Right cardiac atrium (tissue), 5 donors: ENCODE measurements at regions not wholly inside any gene's neighbourhood (a gene's known extent, or its start where the extent isn't known, plus 50 kb on each side); places are given as distances from the start of the nearest gene placed in this dataset.

Source experiments
- ATAC-seq, 2 donors: fragments of 200-7000 bp; cut with Tn5 transposase; one replicate each; pipeline versions ENCODE4 v1.8.0 to v1.9.1; 2020; ENCODE audit warnings: moderate library complexity in 2 of 2, mild to moderate bottlenecking in 1 of 2
- DNase-seq, 3 donors: peaks; one replicate each; pipeline ENCODE4 v3.0.0-alpha.2; 2020
- H3K27ac ChIP-seq: one replicate; pipeline ENCODE4 v1.5.1; 2013; ENCODE audit warnings: mild to moderate bottlenecking, low read length, control low read depth, moderate library complexity
- H3K27me3 ChIP-seq: one replicate; pipeline ENCODE4 v1.6.1; 2013; ENCODE audit not compliant: control insufficient read depth, insufficient read depth
- H3K4me1 ChIP-seq: one replicate; pipeline ENCODE4 v1.6.1; 2013; ENCODE audit warnings: low read length; ENCODE audit not compliant: control insufficient read depth, insufficient read depth
- H3K4me3 ChIP-seq: one replicate; pipeline ENCODE4 v1.5.1; 2013; ENCODE audit warnings: low read length, control low read depth
- H3K9me3 ChIP-seq: one replicate; pipeline ENCODE4 v1.6.1; 2013; ENCODE audit warnings: low read length; ENCODE audit not compliant: control insufficient read depth
- WGBS: extraction: QIAGEN DNeasy Blood & Tissue Kit; methylation state at CpG from one replicate; pipeline ENCODE4 v1.1.7; 2013; 5-methylcytosine and 5-hydroxymethylcytosine counted together
- intact Hi-C, 4 donors: fragments of 100-400 bp; cut with DNase I; formaldehyde crosslinking; loops; one replicate each; pipeline versions ENCODE4 v1.11.0 to v1.14.0; 2022 to 2023
- donor health status: healthy with polysubstance abuse.
- donor health status: DM: no; HTN: yes; CAD: no.
- donor health status: DM: no; HTN: no; CAD: no.
- donor health status: DM: no; HTN: yes; CAD: no; lungs with severe emphysema.
- donor health status: DM: yes; HTN: yes; CAD: no.

DNA sequence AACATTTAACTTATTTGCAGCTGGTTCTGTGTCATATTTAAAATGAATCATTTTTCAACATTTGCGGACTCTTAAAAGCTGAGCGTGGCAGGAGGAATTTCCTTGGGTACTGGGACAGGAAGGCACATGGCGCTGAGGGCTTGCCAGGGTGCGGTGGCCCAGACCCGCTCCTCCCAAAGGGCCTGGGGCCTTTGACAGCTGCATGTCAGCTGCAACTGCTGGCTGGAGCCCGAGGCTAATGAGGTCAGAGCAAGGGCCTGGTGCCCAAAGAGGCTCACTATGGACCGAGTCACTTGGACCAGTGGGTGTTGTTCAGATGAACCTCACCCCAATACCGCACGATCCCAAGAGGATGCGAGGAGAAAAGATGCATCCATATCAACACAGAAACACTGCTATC lies 326.9 kb downstream of the CTTN start:
- WGBS = 75% methylated on average over 10 of the region's 10 CpGs
- intact Hi-C loops = no loop called here
- Histone ChIP-seq H3K4me3 (no peak overlapping the region), H3K27me3 (no peaks in the 10 kb centered on the region), H3K9me3 (no peaks in the 10 kb centered on the region), H3K27ac (no peak overlapping the region), H3K4me1 (no peaks in the 10 kb centered on the region)
- DNase-seq (no peak), ATAC-seq (no peak)

DNA sequence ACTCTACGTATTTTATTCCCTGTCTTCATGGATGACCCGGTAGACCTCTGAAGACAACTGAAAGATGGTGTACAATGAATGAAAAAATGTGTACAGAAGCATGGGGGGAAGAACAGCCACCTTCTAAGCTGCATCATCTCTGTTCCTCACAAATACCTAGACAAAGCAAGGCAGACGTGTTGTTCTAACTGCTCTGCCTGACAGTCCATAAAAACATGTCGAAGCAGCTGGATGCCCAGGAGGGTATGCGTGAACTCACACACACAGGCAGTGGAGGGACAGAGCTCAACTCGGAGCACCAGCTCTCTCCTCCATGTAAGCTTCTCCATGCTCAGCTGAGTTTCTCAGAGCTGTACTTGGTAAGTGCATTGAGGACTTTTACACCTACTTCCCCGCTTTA lies 327.4 kb downstream of the CTTN start:
- H3K9me3 ChIP-seq = no peaks in the 10 kb centered on the region
- DNase-seq (no peak), ATAC-seq (no peak)
- H3K27me3 ChIP-seq = no peaks in the 10 kb centered on the region
- WGBS = 60% methylated on average over 7 of the region's 7 CpGs
- no peaks in the 10 kb centered on the region for H3K4me1 ChIP-seq
- intact Hi-C loops = no loop called here
- H3K4me3 ChIP-seq = no peak overlapping the region
- H3K27ac ChIP-seq = no peak overlapping the region

DNA sequence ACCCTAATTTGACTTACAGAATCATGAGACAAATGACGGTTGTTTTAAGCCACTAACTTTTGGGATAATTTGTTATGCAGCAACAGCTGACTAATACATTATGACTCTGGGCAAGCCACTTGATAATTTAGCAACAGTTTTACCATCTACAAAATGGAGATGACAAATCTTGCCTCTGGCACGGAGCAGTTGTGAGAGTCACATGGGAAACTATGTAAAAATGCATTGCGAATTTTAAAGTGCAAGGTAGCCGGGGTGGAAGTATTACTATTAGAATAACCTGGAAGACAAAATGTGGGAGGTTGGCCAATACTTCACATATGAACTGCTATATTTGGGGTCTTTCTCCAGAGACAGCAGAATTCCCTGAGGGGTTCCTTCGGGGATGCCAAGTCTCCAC lies 328.7 kb downstream of the CTTN start:
- 90% methylated on average over 5 of the region's 5 CpGs for whole genome bisulfite sequencing
- Histone ChIP-seq H3K4me3 (no peak overlapping the region), H3K4me1 (no peaks in the 10 kb centered on the region), H3K27me3 (no peaks in the 10 kb centered on the region), H3K9me3 (no peaks in the 10 kb centered on the region), H3K27ac (no peak overlapping the region)
- intact Hi-C loops = no loop called here
- DNase-seq (no peak), ATAC-seq (no peak)

DNA sequence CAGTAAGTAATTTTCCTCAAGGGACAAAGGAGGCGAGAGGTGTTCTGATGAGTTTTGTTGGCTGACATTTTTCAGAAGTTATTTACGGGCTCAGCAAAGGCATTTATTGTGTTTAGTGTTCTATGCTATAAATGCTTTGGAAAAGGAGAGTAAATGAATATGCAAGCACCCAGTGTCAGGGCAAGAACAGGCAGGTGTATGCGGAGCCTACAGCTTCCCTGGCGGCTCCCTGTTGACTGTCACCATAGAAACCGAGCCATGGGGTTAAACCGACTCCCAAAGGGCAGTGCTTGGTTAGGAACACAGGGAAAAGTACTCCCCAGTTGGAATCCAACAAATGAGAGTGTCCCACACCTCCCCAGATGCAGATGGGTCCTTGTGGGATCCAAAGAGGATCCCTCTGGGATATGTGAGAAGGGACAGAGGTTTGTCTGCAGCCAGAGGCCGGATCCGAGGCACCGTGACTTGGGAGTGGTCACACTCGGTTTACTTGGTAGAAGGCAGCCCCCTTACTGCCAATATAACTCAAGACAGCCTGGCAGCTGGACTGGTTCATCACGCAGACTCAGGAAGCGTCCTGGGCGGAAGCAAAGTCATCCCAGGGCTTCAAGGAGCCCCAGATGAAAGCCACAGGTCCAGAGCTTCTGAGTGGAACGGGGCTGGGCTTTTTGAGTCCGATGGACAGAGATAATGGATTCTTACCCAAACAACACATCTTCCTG lies 329.7 kb downstream of the CTTN start:
- H3K27me3 ChIP-seq = no peaks in the 10 kb centered on the region
- H3K27ac ChIP-seq = no peak overlapping the region
- intact Hi-C loops = no loop called here
- ATAC-seq = no peak
- no peaks in the 10 kb centered on the region for H3K9me3 ChIP-seq
- no peaks in the 10 kb centered on the region for H3K4me1 ChIP-seq
- no peak overlapping the region for H3K4me3 ChIP-seq
- peak in 1 of 3 donors; percentile 5 for DNase-seq
- 62% methylated on average over 15 of the region's 15 CpGs for WGBS

DNA sequence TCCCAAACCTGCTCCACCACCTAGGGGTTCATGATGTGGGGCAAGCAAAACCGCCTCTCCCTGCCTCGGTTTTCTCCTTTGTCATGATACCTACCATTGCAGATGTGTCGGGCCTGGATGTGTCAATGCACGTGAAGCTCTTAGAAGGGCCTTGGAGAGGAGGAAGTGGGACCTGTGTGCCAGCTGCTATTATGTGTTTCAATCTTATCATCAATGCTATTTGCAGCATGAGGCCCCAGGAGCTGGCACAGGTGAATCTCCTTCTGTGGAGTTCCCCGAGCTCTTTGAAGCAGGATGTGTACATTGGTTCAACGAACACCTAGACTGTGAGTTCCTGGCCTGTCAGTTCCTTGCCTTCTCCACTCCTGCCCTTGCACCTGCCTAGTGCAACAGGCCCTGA lies 331.6 kb downstream of the CTTN start:
- no peaks in the 10 kb centered on the region for H3K9me3 ChIP-seq
- intact Hi-C loops = no loop called here
- H3K4me3 ChIP-seq = no peak overlapping the region
- H3K27ac ChIP-seq = no peak overlapping the region
- DNase-seq (no peak), ATAC-seq (no peak)
- no peaks in the 10 kb centered on the region for H3K27me3 ChIP-seq
- 80% methylated on average over 6 of the region's 6 CpGs for WGBS
- no peaks in the 10 kb centered on the region for H3K4me1 ChIP-seq

DNA sequence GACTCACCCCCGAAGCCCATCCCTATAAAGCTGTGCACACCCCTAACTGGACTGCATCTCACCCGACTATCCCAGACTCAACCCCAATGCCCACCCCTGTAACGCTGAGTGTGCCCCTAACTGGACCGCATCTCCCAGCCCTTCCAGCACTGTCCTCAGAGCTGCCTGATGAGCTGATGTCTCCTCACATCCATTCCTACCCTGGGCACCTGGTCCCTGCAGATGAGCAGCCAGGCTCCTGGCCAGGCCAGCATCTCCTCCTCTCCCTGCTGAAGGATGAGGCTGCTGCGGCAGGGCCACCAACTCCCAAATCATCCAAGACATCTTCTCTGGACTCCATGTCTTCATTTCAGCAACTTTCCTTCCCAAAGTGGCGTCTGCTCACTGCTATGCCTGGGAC lies 332.1 kb downstream of the CTTN start:
- ATAC-seq (no peak), DNase-seq (no peak)
- H3K9me3 ChIP-seq = no peaks in the 10 kb centered on the region
- no peaks in the 10 kb centered on the region for H3K27me3 ChIP-seq
- WGBS = 90% methylated on average over 6 of the region's 6 CpGs
- no peaks in the 10 kb centered on the region for H3K4me1 ChIP-seq
- no peak overlapping the region for H3K27ac ChIP-seq
- intact Hi-C loops = no loop called here
- no peak overlapping the region for H3K4me3 ChIP-seq

DNA sequence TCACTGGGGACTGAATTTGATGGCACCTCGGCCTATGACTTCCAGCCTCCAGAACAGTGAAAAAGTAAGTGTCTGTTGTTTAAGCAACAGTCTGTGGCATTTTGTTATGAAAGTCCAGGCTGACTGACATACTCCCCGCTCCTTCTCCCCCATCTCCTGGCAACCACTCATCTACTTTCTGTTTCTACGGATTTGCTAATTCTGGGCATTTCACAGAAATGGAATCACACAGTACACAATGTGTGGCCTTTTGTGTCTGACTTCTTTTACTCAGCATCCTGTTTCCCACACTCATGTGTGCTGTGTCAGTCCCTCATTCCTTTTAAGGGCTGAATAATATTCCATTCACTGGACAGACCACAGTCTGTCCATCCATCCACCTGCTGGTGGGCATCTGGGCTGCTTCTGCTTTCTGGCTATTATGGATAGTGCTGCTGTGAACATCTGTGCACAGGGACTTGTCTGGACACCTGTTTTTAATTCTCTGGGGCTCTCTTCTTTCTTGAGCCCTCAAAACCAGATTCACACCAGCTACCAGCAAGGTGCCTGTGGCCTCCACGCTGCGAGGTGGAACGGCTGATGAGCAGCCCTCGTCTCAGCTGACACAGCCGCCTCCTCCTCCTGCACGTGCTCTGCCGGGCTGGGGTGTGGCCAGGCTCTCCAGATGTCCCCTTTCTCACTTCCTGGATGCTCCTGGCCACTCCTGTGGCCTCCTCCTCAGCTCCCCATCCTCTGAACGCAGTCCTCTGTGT lies 333.1 kb downstream of the CTTN start:
- DNase-seq (peak in 1 of 3 donors; percentile 6), ATAC-seq (no peak)
- Histone ChIP-seq H3K9me3 (no peaks in the 10 kb centered on the region), H3K27ac (no peak overlapping the region), H3K27me3 (no peaks in the 10 kb centered on the region), H3K4me3 (no peak overlapping the region), H3K4me1 (no peaks in the 10 kb centered on the region)
- 70% methylated on average over 11 of the region's 11 CpGs for WGBS
- intact Hi-C loops = no loop called here

DNA sequence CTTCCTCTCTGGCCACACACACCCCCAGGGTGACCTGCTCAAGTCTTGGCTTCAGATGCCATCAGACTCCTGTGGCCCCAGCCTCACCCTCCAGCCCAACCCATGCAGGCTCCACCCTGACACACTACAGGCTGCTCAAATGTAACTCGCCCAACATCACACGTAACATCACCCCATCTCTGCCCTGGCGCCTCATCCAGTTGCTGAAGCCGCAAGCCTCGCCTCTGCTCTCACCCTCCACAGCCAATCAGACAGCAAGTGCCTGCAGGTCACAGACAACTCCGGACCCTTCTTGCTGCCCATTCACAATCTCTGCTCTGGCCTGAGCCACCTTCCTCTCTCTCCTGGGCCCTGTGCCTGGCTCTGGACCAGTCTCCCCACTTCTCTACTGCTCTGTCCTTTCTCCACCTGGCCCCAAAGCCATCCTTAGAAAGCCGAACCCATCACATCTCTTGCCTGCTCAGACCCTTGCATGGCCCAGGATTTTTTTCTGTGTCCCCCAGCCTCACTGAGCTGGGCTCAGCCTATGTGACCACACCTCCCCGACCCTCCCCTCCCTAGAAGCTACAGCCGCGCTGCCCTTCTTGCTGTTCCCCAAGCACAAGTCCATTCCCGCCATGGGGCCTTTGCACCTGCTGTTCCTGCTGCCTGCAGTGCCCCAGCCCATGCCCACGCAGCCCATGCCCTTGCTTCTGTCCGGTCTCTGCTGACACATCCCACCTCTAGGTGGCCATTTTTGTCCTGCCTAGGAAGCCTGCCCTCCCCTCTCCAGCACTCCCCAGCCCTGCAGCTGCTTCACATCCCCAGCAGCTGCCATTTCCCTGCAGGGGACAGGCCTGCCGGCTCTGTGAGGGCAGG lies 333.9 kb downstream of the CTTN start:
- no peak overlapping the region for H3K27ac ChIP-seq
- no peaks in the 10 kb centered on the region for H3K27me3 ChIP-seq
- no peaks in the 10 kb centered on the region for H3K9me3 ChIP-seq
- DNase-seq = peak in 1 of 3 donors; percentile 9
- no peak overlapping the region for H3K4me3 ChIP-seq
- 79% methylated on average over 14 of the region's 14 CpGs for WGBS
- intact Hi-C loops = no loop called here
- no peak for ATAC-seq
- no peaks in the 10 kb centered on the region for H3K4me1 ChIP-seq

DNA sequence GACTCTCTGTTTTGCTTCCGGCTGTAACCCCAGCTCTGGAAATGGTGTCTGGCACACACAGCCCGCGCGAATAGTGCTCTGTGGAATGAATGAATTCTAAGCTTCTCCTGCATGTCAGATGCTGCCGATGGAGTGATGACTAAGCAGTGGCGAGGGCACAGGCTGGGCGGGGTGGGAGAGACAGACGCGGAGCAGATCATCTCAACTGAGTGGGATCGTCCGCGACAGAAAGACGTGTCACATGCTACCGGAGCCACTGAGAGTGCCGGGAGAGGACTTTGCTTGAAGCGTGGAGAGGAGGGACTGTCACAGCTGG lies 334.5 kb downstream of the CTTN start:
- ATAC-seq = no peak
- DNase-seq = peak in 1 of 3 donors; percentile 4
- Histone ChIP-seq H3K4me1 (no peaks in the 10 kb centered on the region), H3K4me3 (no peak overlapping the region), H3K27ac (no peak overlapping the region), H3K9me3 (no peaks in the 10 kb centered on the region), H3K27me3 (no peaks in the 10 kb centered on the region)
- 83% methylated on average over 16 of the region's 16 CpGs for WGBS
- intact Hi-C loops = no loop called here

DNA sequence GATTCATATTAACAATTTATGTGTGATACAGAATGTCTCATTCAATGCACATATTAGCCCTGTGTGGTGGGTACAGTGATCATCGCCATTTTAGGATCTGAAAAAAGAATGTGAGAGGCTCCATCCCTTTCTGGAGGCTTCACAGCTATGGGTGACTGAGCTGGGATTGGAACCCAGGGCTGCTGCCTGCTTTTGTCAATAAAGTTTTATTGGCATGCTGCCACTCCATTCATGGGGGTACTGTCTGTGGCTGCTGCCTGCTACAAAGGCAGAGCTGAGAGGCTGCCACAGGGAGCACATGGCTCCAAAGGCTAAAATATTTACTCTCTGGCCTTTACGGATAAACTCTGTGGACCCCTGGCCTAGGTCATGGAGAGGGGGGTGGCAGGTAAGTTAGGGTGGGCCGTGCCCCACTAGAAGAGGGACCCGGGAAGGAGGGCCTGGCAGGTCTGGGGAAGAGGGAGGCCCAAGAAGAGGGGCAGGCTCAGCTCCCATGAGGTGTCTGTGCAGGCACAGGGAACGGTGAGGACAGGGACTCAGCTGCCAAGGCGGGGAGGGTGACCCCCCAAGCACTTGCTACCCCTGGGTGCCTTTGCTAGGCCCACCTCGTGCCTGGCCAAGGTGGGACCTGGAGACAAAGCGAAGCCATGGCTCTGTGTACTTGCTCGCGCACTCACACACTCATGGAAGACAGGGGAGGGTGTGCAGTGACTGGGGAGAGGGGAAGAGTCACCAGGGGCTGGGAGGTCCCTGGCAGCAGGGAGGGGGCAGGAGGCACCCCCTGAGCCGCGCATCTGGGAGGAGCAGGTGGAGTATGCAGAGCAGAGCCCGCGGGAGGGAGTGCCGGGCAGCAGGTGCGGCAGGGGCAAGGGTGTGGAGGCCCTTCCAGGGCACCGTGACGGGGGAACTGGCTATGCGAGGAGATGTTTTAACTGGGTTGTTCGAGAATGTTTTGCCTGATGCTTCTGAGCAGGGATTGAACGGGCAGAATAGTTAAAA lies 335.3 kb downstream of the CTTN start:
- peak in 1 of 3 donors; percentile 27 for DNase-seq
- no peaks in the 10 kb centered on the region for H3K9me3 ChIP-seq
- no peak for ATAC-seq
- H3K27ac ChIP-seq = no peak overlapping the region
- intact Hi-C loops = no loop called here
- no peaks in the 10 kb centered on the region for H3K4me1 ChIP-seq
- H3K4me3 ChIP-seq = no peak overlapping the region
- 86% methylated on average over 21 of the region's 21 CpGs for WGBS
- no peaks in the 10 kb centered on the region for H3K27me3 ChIP-seq
